ENCODE measurements at regions not wholly inside any gene's neighbourhood (a gene's known extent, or its start where the extent isn't known, plus 50 kb on each side); places are given as distances from the start of the nearest gene placed in this dataset.
"Not testable (repeated sequence)": the region's sequence is repeated elsewhere in the genome, so short reads cannot be mapped to it uniquely, and the experiment has no call there.

DNA sequence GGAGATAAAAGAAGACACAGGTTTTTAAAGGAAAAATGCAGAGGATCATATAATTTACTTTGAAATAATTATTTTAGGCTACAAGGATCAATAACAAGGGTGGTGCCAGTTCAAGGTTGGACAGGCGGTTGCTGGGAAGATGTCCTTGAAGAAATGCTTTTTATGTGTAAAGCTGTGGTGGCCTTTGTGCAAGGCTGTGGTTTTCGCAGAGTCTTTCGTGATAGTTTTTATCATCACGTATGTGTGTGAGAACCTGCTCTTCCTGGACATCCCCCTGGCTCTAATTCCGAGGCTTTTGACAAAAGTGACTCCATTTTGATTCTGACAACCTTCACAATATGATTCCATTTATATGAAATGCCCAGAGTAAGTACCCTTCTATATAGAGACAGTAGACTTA lies 85.8 kb upstream of the COG2 start:
- DNase-seq (ENCODE audit: low read depth in 2 of 2): no peak

DNA sequence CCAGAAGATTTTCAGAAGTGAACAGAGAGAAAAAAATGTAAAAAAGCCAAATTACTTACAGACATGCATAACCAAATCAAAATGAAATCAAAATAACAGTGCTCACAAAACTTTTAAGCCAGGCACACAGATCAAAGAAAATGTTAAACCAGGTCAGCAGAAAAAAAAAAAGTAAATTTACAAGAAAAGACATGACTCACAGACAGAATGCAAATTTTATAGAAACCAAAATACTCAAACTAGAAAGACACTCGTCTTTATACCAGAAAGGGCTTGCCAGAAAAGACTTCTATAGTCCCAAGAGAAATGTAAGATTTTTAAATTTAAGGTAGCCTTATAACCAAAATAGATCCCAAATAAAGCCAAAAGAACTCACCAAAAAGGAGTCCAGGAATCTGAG lies 86.5 kb upstream of the COG2 start:
- no peak for DNase-seq (ENCODE audit: low read depth in 2 of 2)

DNA sequence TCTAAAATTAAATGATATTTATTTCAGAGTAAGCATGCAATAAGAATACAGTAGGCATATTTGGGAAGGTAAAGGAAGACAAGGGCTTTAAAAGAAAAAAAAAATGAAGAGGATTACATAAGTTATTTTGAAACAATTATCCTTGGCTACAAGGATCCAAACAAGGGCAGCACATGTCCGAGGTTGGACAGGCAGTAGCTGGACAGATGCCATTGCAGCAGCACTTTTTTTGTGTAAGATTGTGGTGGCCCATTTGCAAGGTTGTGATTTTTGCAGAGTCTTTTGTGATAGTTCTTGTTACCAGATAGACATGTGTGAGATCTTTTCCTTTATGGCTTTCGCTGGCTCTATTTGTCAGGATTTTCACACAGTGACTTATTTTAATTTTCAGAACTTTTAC lies 89.4 kb upstream of the COG2 start:
- DNase-seq (ENCODE audit: low read depth in 2 of 2): no peak

DNA sequence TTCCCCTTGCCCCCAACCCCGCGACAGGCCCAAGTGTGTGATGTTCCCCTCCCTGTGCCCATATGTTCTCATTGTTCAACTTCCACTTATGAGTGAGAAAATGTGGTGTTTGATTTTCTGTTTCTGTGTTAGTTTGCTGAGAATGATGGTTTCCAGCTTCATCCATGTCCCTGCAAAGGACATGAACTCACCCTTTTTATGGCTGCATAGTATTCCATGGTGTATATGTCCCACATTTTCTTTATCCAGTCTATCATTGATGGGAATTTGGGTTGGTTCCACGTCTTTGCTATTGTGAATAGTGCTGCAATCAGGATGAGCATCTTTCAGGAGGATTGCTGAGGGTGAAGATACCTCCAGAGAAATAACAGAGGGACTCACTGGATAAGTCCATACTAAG lies 91.3 kb upstream of the COG2 start:
- not testable (repeated sequence) for DNase-seq (ENCODE audit: low read depth in 2 of 2)

DNA sequence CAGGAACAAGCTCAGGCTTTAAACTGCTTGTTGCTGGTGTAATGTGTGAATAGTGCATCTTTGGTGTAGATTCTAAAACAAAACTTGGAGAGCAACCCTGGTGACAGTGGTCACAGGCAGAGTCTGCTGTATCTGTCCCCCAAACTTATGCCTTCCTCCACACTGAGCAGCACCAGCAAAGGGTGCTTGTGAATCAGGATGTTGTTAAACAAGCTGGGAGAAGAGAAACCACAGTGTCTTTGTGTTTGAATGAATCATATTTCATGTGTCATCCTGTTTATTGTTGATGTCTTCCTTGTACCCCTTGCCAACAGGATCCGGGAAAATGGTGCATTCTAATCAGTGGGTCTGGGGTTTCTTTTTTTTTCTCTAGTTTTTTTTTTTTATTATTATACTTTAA lies 91.9 kb upstream of the COG2 start:
- no peak for DNase-seq (ENCODE audit: low read depth in 2 of 2)

DNA sequence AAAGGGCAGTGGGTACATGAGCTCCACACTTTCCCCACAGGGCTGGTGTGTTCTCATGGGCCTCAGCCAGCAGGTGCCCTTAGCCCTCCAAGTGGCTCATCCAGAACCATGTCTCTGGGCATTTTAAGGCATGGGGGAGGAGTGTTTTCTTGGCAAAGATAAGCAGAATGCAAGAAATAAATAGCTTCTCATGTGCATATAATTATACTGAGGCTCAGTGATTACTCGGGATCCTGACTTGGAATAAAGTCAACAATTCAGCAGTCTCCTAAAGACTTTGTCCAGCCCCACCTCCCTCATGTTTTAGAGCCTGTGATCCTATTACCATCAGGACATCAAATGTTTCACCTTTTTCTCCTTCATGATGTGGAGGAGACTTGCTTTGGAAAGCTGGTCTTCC lies 92.7 kb upstream of the COG2 start:
- no peak for DNase-seq (ENCODE audit: low read depth in 2 of 2)

DNA sequence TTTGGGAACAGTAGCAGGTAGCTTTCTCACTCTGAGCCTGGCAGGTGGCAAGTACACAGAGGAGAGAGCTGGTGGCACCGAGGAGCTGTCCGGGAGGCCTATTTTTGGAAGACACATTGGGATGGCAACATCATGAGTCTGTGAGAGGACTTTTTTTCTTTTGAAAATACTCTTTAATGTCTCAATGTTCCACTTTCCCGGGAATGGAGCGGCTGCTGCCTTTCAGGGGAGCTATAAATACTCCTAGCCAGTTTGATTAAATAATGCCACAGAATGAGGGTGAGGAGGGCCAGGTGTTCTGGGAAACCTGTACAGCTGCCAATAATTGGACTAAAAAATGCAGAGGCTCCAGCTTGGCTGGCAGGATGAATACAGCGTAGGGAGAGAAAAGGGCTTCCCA lies 93.3 kb upstream of the COG2 start:
- DNase-seq (ENCODE audit: low read depth in 2 of 2): no peak

DNA sequence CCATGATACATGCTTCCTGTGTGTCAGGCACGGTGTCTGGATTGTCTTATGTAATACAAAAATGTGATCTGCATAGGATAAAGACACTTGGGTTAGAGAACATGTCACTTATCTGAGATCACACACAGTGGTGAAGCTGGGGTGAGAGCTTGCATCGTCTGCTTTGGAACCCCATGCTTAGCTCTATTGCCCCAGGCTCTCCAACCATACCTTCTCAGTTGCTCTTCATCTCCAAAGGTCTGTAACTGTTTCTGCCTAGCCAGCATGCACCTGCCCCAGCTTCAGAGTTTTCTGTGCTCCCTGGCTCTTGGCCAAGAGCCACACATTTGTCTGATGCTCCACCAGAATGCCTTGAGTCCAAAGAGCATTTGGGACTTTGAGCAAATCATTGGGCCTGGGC lies 93.9 kb upstream of the COG2 start:
- DNase-seq (ENCODE audit: low read depth in 2 of 2): no peak

DNA sequence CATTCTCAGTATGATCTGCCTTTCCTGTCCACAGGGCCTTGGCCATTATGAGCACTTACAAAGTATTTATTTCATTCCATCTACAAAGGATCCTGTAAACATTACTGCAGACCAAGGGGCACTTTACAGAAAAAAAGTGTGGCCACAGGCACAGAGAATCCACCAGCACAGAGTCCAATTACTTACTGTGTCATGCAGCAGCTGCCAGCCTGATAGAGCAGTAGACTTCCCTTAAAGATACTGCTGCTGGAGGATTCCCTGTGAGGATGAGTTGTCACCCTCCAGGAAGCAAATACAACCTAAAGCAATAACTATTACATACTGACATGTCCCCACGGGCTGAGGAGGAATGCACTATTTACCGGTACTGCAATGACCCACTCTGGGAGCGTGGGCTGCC lies 97.1 kb upstream of the COG2 start:
- no peak for DNase-seq (ENCODE audit: low read depth in 2 of 2)

DNA sequence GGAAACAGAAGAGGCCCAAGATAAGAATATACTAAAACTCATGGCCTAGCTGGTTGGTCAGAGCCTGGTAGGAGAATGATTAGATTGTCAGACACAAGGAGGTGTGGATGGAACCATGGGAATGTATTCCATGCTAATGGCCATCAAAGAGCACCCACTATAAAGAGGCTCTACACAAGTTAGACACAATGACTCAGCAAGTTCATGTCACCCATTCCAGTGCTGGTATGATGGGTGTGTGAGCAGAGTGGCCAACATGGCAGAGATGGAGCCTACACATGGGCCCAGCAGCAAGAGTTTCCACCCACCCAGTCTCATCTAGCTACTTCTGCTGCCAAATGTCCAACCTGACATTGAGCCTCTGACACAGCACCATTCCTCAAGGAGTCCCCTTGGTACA lies 97.5 kb upstream of the COG2 start:
- no peak for DNase-seq (ENCODE audit: low read depth in 2 of 2)

DNA sequence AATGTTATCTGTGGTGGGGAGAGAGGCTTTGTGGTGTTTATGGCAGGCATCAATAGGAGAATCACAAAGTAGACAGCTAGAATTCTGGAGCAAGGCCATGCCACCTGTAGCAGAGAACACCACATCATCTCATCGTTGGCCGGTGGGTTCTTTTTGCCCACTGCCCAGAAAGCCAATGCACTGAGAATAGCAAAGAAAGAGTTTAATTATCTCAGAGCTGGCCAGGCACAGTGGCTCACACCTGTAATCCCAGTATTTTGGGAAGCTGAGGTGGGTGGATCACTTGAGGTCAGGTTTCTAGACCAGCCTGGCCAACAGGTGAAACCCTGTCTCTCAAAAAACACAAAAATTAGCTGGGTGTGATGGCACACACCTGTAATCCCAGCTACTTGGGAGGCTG lies 99.2 kb upstream of the COG2 start:
- no peak for DNase-seq (ENCODE audit: low read depth in 2 of 2)

DNA sequence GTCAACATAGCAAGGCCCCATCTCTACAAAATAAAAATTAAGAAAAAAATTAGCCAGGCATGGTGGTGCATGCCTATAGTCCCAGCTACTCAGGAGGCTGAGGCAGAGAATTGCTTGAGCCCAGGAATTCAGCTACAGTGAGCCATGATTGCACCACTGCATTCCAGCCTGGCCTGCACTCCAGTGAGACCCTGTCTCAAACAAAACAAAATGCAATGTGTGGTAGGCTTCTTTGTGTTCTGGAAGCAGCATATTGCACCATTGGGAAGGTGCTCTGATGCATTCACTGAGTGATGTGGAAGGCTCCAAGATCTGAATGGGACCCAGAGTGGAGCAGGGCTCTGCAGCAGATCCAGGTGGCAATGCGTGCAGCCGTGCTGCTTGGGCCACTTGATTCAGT lies 99.6 kb upstream of the COG2 start:
- no peak for DNase-seq (ENCODE audit: low read depth in 2 of 2)

DNA sequence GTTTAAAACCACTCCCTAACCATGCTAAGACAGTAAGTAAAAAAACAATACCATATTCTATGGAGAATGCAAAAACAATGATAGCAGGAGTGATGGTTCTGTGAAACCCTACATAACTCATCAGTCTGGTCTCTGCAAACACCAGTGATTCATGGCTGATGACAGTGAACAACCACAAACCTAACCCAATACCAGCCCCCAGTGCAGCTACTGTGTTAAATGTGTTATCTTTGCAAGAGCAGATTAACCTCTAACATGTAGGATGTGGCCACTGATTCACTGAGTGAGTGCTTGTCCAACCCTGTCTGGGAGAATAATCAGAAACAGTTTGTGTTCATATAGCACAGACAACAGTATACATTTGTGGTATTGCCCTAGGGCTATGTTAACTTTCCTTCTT lies 100.2 kb upstream of the COG2 start:
- DNase-seq (ENCODE audit: low read depth in 2 of 2): no peak

DNA sequence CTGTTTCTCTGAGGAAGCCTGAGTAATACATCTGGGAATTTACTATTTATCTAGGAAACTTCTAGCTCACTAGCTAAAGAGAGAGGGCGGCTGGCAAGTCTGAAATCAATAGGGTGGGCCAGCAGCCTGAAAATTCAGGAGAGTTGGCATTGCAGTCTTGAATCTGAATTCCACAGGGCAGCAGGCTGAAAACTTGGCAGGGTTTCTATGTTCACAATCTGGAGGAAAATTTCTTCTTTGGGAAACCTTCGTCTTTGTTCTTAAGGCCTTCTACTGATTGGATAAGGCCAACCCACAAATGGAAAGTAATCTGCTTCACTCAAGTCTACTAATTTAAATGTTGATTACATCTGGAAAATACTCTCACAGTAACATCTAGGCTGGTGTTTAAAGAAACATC lies 101.0 kb upstream of the COG2 start:
- no peak for DNase-seq (ENCODE audit: low read depth in 2 of 2)

DNA sequence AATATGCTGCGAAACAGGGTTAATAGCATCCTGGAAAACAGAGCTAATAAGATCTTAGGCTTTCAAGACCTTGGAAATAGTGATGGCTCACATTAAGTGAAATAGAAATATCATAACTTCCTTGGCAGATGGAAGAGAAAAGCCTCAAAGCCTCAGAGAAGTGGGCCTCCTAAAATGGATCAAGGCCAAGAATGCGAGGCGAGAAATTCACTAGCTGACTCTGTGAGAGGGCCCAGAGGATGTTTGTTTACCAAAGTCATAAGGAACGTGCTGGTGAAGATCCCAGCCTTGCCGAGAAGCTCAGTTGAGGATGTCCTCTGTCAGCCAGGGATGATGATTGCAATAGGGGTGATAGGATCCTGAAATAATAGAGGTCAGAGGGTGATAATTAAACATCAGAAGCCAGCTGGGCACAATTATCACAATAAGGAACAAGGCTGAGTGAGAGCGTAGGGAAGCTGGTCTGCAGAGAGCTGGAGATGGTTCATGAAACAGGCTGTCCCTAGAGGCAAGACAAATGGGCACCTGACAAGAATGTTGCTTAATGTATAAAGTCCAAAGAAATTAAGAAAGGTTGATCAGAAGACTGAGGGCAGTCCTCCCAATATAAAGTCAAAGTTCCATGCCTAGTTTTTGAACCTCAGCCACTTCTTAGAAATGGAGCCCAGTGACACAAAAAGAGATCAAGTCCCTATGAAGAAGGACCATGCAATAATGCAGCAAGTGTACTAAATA lies 101.7 kb upstream of the COG2 start:
- no peak for DNase-seq (ENCODE audit: low read depth in 2 of 2)

DNA sequence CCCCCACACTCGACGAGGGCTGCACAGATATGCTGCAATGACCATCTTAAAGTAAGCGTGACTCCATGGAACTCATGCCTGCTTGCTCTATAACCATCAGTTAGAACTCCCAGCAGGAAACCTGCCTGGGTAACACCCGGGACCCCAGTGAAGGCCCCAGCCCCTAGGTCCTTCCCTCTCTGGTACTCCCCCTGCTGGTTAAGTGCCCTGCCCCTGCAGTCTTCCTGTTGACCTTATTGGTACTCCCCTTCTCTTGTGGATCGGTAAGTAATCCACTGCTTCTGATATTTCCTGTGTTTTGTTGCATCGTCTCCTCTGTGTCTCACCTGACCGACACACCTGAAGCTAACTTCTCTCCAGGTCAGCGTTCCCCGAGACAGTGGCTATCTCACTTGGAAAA lies 104.8 kb upstream of the COG2 start:
- DNase-seq (ENCODE audit: low read depth in 2 of 2): no peak

DNA sequence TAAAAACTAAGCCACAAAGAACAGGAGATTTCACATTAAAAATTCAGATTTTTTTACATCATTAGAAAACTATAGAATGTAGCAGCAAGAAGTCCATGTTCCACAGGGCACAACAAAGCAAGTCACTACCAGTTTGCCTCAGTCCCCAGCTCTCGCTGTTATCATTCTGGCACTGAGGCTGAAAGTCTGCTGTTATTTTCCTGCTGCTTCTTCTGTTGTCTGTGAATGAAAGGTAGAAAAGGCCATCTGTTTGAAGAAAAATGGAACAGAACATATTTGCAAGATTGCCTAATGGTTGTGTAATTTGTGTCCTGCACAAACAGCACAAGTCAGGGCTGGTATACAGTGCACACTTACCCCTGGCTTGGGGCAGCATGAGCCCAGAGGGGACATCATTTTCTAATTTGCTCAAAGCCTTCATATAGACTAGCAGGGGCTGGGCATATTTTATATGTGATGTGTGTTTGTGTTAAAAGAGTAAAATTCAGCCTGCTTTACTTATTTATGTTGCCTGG lies 105.6 kb upstream of the COG2 start:
- DNase-seq (ENCODE audit: low read depth in 2 of 2): no peak

DNA sequence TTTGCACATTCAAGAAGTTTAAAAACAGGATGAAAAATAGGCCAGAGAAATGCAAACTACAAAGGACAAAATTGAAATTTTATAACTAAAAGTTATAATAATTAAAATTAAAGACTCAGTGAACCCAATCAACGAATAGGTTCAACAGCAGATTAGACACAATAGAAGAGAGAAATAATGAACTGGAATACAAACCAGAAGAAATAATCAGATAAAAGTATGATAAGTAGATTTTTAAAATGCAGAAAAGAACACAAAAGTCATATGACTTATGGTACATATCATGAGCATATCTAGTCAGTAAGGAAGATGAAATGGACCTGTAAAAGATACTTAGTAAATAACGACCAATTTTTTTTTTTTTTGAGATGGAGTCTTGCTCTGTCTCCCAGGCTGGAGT lies 108.1 kb upstream of the COG2 start:
- no peak for DNase-seq (ENCODE audit: low read depth in 2 of 2)

DNA sequence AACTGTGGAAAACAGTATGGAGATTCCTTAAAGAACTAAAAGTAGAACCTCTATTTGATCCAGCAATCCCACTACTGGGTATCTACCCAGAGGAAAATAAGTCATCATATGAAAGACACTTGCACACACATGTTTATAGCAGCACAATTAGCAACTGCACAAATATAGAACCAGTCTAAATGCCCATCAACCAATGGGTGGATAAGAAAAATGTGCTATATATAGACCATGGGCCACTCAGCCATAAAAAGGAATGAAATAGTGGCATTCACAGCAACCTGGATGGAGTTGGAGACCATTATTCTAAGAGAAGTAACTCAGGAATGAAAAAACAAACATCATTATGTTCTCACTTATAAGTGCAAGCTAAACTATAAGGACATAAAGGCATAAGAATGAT lies 105.0 kb upstream of the PGBD5 start:
- no peak for DNase-seq (ENCODE audit: low read depth in 2 of 2)

DNA sequence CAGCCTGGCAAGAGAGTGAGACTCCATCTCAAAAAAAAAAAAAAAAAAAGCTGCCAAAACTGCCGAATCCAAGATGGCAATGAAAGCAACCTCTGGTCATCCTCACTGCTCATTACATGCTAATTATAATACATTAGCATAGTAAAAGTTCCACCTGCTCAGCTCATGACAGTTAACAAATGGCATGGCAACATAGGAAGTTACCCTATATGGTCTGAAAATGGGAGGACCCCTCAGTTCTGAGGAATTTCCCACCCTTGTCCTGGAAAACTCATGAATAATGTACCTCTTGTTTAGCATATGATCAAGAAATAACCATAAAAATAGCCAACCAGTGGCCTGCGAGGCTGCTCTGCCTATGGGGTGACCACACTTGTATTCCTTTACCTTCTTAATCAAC lies 93.1 kb upstream of the PGBD5 start:
- DNase-seq (ENCODE audit: low read depth in 2 of 2): no peak

DNA sequence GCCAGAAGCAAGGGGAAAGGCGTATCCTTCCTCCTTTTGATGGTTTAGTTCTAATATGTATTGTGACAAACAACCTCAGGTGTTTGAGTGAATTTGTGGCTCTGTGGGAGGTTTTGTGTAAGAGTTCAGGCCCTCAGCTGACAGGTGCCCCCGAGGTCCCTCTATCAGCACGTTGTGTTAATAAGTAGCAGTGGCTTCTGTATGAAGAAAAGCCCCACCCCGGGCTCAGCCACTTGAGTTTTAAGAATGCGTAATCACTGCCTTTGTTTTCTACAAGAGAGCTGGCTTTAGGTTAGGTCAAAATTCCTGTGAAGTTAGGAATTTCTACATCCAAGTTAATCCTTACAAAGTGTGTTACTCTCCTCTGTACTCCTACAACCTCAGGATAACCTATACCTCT lies 92.4 kb upstream of the PGBD5 start:
- no peak for DNase-seq (ENCODE audit: low read depth in 2 of 2)

DNA sequence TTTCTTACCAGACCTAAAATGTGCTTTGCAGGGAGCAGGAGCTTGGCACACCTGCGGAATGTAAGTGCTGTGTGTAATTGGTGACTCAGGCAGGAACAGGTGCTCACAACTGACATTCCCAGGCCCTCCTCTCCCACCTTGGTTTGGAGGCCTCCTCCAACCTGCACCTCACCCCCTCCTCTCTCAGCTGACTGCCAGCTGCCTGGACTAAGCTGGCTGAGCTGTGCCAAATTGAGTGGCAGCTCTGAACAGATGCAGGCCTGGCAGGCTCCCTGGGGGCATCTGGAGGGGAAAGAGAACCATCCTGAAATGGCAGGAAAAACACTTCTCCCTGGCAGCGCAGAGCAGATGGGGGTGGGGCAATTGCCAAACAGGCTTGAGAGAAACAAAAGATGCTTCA lies 91.7 kb upstream of the PGBD5 start:
- no peak for DNase-seq (ENCODE audit: low read depth in 2 of 2)

DNA sequence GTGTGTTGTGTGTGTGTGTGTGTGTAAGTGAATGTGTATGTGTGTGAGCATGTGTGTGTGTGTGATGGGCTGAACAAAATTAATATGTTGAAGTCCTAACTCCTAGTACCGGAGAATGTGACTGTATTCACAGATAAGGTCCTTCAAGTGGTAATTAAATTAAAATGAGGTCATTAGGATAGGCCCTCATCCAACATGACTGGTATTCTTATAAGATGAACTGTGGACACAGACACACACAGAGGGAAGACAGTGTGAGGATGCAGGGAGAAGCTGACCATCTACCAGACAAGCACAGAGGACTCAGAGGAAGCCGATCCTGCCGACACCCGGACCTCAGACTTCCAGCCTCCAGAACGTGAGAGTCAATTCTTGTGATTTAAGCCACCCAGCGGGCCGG lies 91.2 kb upstream of the PGBD5 start:
- DNase-seq (ENCODE audit: low read depth in 2 of 2): no peak

DNA sequence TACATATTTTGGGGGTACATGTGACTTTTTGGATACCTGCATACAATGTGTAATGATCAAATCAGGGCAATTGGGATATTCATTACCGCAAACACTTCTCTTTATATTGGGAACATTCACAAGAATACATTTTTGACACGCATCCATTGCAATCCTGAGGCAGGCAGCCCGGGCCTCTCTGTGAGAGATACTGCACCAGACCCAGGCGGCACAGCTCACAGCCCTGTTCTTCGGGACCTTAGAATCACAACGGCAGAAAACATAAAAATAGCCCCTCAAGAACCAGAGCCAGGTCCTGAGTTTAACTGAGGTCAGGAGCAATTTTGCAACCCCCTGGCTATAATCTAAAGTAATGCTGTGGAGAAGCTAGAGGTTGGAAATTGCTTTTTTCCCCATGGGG lies 90.8 kb upstream of the PGBD5 start:
- DNase-seq (ENCODE audit: low read depth in 2 of 2): no peak
